ENCODE measurements at regions not wholly inside any gene's neighbourhood (a gene's known extent, or its start where the extent isn't known, plus 50 kb on each side); places are given as distances from the start of the nearest gene placed in this dataset.

DNA sequence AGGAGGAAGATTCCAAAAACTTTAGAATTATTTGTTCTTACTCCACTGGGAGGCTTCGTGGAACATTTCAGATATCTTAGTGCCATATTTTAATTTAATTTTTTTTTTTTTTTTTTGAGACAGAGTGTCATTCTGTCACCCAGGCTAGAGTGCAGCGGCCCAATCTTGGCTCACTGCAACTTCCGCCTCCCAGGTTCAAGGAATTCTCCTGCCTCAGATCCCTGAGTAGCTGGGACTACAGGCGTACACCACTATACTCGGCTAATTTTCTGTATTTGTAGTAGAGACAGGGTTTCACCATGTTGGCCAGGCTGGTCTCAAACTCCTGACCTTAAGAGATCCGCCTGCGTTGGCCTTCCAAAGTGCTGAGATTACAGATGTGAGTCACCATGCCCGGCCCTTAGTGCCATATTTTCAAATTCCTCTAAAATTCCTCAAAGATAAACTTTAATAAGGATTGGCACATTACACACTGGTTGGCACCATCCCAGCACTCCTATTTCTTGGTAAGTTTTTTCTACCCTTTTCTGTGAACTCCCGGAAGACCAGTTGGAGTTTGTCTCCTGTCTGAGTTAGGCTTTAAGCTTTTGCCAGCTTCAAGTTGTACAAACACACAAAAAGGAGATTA is 693.7 kb downstream of the MCTP2 start:
- no peak for DNase-seq

- DNase-seq: no peak
These were observed 694.3 kb downstream of the MCTP2 start for GRCh38 chr15:94925680-94926079.

DNA sequence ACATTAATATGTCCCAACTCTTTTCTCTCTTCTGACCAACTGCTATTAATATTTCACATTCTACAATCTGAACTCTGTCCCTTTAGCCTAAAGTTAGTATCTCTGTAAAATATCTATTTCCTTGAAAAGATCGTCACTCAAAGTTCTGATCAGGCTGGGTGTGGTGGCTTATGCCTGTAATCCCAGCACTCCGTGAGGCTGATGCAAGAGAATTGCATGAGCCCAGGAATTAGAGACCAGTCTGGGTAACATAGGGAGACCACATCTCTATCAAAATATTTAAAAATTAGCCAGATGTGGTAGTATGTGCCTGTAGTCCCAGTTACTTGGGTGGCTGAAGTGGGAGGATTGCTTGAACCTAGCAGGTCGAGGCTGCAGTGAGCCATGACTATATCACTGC is 695.6 kb downstream of the MCTP2 start:
- no peak for DNase-seq

DNA sequence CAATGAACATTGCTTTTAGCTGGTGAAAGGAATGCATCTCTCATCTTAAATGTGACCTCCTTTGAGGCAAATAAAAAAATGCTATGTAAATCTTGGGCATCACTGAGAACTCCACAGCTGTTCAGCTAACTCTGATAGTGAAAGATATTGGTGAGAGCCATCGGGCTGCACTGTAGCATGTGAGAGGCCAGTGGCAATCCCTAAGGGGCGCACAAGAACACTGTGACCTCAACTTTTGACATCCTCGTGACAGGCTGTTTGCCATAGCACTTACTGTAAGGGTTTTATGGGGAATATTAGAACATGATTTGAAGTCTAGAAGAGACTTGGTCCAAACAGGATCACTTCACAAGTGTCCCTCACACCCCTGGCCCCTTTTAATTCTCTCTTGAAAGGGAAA is 697.9 kb downstream of the MCTP2 start:
- no peak for DNase-seq

- no peak for DNase-seq
These were observed 699.1 kb downstream of the MCTP2 start for GRCh38 chr15:94930441-94930840.

DNA sequence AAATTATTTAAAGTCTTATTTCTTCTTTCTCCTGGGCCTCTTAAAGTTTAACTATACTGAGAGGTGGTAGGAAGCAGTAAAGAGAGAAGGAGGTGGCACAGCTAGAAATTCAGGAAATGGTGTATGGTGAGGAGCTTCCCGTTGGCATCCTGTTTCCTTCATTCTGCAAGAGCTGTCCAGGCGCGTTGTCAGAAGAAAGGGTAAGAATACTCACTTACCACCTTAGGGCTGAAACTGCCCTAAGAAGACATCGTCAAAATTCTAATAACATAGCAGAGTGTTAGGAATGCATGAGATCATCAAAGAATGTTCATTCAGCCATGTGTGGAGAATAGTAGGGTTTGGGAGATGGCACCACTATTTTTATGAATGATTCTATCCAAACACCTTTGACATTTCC is 699.6 kb downstream of the MCTP2 start:
- DNase-seq: no peak

DNA sequence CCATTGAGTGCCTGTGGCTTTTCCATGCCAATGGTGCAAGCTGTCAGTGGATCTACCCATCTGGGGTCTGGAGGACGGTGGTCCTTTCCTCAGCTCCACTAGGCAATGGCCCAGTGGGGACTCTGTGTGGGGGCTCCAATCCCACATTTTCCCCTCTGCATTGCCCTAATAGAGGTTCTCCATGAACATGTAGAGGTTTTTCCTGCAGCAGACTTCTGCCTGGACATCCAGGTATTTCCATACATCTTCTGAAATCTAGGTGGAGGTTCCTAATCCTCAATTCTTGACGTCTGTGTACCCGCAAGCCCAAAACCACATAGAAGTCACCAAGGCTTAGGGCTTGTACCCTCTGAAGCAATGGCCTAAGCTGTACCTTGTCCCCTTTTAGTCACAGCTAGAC is 703.1 kb downstream of the MCTP2 start:
- no peak for DNase-seq

DNA sequence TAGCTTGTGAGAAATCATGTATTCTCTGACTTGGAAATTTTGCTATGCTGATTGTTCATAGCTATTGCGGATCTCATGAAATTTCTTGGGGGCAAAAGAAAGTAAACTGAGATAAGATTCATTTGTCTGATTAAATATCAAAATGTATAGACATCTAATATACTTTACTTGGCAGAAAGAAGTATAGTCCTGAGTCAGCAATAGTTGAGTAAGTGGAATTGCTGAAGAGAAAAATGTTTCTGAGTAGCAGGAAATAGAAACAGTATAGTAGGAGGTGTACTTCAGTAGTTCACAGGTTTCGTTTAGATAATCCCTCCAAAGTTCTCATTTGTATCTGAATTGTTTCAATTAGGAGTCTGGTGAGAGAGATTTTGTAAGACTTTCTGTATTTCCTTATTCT is 705.9 kb downstream of the MCTP2 start:
- DNase-seq: no peak

- no peak for DNase-seq
These were observed 712.5 kb downstream of the MCTP2 start for GRCh38 chr15:94943888-94944287.

DNA sequence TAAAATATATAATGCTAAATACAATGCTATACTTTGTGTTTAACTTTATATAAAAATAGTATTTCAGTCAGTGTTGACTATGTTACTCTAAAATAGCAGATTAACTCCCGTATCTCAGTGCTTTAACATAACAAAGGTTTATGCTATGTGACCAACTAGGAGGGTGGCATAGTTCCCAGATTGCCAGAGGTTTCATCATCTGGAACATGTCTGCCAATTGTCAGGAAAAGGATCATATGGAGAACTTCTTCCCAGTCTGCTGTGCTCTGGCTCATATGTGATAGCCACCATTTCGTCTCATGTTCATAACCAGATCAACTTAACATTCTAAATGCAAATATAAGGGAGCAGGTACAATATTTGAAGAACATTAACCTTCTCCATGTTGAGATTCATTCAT is 720.2 kb downstream of the MCTP2 start:
- DNase-seq: no peak

DNA sequence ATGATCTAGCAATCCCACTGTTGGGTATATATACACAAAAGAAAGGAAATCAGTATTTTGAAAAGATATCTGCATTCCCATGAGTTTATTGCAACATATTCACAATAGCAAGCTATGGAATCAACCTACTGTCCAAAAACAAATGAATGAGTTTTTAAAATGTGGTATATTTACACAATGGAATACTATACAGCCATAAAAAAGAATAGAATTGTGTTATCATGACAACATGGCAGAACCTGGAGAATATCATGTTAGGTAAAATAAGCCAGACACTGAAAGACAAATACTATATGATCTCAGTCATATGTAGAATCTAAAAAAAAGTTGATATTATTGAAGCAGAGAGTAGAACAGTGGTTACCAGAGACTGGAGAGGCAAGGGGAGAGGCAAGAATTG is 732.6 kb downstream of the MCTP2 start:
- no peak for DNase-seq

GRCh38 chr15:94965593-94965992 is 734.2 kb downstream of the MCTP2 start:
- DNase-seq: no peak

DNA sequence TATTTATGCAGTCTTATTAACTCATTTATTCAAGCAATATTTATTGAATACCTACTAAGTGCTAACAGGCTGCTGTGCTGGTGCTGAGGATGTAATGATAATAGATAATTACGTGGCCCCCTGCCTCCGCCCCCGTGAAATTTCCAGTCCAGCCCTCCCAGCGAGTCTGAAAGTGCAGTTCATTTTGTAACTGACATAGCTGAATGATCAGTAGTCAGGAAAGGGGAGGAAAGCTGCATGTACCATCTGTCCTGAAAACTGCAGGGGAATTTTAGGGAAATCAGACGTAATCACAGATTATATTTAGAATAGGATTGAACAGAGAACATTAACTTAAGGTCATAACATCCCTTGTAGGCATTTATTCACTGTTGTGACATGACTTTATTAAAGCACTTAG is 736.8 kb downstream of the MCTP2 start:
- no peak for DNase-seq

GRCh38 chr15:94970096-94970495 is 738.7 kb downstream of the MCTP2 start:
- DNase-seq: no peak

DNA sequence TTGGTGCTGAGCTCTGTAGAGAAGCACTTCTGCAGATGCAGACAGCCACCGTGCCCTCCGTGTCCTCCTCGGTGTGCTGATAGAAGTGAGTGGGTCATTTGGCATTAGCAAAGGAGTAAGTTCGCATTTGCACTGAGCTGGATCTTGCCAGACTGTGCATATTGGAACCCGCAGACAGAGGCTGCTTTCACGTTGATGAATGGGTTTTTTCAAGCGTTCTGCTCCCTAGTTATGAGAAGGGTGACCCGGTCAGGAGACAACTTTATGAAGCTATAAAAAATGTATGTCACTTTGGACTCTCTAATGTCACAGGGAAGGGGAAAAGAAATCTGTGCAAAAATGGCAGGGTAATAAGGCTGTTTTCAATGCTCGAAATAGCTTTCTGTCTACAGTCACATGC is 739.4 kb downstream of the MCTP2 start:
- DNase-seq: no peak

DNA sequence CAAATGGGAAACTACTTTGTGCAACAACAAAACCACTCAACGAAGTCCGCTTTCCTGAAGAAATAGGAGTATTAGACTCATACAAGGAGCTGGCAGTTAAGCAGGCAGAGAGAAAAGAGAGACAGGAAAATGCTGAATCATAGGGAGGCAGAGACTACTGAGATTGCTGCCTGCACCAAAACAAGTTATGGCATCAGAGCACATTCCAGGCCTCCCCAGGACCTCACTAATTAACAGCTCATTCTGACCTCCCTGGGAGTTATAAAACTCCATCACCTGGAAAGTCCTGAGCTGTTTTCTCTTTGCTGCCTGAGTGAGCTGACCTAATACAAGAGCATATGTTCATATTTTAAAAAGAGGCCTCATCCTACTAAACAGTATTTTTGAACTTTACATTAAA is 741.0 kb downstream of the MCTP2 start:
- DNase-seq: no peak

DNA sequence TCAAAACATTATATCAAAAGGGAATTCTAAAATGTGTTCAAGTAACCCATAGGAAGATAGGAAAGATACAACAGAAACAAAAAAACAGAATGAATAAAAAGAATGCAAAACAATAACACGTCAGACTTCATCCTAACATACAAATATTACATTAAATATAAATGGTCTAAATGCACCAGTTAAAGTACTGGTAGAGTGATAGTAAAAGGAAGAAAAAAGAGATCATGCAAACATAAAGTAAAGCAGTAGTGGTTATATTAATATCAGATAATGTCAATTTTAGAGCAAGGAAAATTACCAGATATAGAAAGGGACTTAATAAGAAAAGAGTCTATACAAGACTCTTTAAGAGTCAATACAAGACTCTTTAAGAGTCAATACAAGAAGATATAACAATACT is 755.7 kb downstream of the MCTP2 start:
- DNase-seq: no peak

GRCh38 chr15:94991718-94992117 is 760.4 kb downstream of the MCTP2 start:
- DNase-seq: no peak

- no peak for DNase-seq
These were observed 778.3 kb downstream of the MCTP2 start for GRCh38 chr15:95009635-95010034.

- DNase-seq: no peak
These were observed 782.0 kb downstream of the MCTP2 start for GRCh38 chr15:95013381-95013780.

DNA sequence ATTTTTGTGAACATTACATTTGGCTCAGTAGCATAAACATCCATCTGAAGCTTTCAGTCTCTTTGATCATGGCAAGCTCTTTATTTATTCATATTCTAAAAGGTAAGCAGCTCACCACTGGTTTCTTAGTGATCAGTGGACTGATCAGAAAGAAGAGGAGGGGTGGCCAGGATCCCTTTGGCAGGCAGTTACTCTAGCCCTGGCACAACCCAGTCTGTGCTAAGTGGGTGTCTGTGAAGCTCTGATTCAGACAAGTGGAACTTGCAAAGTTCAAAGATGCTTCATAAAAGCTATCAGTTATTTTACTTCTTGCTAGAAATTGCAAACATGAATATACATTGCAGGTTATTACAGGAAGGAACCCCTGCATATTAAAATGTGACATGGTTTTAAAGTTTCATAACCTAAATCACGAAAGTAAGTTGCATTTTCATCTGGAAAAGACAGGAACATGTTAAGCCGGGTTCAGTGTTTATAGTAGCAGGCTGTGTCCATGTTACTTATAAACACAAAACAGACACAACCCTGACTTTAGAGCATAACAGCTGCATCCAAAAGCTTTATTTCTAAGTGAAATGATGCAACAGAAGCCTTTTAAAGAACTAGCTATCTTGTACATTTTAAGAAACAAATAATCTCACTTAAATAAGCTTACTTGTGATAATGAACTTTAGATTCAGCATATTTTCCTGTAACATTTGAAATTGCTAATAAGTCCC is 785.3 kb downstream of the MCTP2 start:
- no peak for DNase-seq

DNA sequence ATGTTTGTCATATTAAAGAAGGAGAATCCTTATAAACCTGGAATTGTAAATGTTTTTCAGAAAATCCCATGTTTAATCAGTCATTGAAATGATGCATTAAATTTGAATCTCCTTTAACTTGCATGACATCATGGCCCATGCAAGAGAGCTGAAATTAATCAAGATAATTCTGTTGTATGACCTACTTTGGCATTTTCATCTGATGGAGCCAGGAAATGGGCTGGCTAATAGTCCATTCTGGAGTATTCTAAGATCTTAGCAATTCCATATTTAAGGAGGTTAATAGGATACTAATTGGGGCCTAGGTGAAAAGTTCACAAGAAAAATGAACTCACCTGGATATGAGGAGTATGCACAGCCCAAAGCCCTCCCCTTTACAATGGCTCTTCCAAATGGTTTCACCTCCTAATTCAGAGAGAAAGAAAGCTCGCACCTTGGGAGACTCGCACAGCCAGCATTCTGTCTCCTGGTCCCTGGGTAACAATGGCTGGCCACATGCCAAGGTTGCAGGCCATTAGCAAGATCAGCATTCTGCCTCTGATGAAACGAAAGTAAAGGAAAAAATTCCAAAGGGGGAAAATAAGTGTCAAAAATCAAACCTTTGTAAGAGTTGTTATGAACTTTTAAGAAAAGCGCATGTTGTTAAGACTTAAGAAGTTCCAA is 786.4 kb downstream of the MCTP2 start:
- no peak for DNase-seq

DNA sequence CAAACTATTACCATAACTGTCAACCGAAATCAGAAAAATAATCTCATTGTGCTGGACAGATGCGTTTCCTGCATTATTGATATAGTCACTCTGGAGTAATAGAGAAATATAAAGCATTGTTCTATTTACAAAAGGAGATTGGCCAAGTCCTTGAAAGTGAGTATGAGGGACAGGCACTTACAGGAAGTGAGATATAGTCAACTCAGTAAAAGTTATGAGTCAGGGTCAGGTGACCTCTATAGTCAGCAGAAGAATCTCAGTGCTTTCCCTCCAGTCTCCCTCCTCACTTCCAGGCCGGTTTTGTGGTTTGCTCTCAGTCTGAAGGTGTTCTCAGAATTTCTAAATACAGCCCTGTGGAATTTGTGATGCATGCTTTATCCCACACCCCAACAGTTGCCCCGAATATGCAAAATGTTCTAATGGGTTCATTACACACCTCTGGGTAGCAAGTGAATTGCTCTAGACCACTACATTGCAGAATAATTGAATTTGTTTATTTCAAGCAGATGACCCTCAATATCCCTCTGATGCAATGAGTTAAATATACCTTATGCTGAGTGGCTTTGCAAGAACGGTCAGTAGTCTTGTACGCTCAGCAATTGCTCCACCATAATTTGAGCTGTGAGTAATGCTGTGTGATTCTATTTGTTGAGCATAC is 787.7 kb downstream of the MCTP2 start:
- DNase-seq: no peak

DNA sequence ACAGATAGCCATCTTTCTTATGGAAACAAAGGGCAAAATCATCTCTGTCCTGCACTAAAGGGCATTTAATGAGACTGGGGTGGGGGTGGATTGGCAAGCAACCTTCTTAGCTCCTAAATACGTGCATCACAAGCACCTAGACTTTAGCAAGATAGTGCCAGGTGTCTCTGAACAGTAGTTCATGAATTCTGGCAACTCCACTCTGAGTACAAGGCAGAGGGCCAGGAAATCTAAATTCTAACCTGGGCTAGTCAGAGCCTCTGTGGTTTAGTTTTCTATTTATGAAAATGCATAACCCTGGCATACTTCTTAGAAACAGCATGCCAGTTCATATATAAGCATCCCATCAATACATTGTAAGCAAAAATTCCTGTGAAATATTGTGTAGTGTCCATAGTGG is 788.5 kb downstream of the MCTP2 start:
- no peak for DNase-seq

All from T-helper 9 cell (primary cell).